T-helper 17 cell (primary cell): ENCODE measurements at regions not wholly inside any gene's neighbourhood (a gene's known extent, or its start where the extent isn't known, plus 50 kb on each side); places are given as distances from the start of the nearest gene placed in this dataset.
"Not testable (repeated sequence)": the region's sequence is repeated elsewhere in the genome, so short reads cannot be mapped to it uniquely, and the experiment has no call there.

Experiments
- ATAC-seq: fragments of 150-1000 bp; cut with Tn5 transposase; 2 replicates; pipeline ENCODE4 v1.10.0; 2021; ENCODE audit warnings: mild to moderate bottlenecking, moderate library complexity
- DNase-seq, 3 donors: peaks; one replicate each; pipeline versions ENCODE4 v3.0.0 to v3.0.0-alpha.2; 2020 to 2021
- H3K9me3 ChIP-seq: one replicate; pipeline ENCODE4 v1.7.0; 2013; ENCODE audit warnings: low read length, mild to moderate bottlenecking; ENCODE audit not compliant: control insufficient read depth, poor library complexity, severe bottlenecking
- H3K27ac Mint-ChIP-seq: one replicate; pipeline ENCODE4 v1.8.0; 2022; ENCODE audit warnings: mild to moderate bottlenecking, moderate library complexity, mixed read lengths
- H3K27me3 Mint-ChIP-seq: one replicate; pipeline ENCODE4 v1.8.0; 2022; ENCODE audit warnings: mixed read lengths
- H3K36me3 Mint-ChIP-seq: one replicate; pipeline ENCODE4 v1.8.0; 2022; ENCODE audit warnings: low read depth, mixed read lengths
- H3K4me1 Mint-ChIP-seq: one replicate; pipeline ENCODE4 v1.8.0; 2022; ENCODE audit warnings: mild to moderate bottlenecking, mixed read lengths
- H3K4me3 Mint-ChIP-seq: one replicate; pipeline ENCODE4 v1.8.0; 2022; ENCODE audit warnings: mild to moderate bottlenecking, moderate library complexity, mixed read lengths

DNA sequence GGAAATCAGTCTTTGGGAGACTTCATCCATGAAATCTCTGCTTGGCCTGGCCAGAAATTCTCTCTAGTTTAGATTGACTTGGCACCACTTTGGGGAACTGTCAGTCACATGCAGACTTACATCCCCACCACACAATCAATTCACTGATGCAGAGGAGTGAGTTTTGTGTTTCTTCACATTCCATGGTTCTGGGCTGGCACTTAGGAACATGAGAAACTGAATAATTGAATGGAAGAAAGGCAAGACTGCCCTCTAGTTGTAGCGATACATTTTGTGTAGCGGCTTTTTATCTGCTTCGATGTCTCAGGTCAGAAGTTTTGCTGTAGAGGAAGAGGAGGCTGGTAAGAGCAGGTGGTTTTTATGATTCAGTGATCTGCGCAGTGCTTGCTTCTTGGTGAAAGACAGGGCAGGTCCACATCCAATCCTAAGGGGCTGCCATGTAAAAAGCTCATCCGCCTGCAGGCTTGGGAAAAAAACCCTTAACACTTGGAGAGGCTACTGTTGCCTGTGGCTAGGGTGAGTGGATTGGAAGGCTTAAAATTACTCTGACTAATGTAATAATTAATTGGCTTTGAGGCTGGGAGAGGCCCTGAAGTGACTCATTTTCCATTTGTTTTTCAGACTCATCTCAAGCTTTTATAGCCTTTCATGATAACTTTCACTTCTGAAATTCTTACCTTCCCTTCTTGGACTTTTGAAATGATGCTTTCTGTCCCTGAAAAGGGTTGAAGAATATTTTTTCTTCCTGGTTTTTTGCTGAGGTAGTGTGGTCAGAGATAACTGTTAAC lies 75.4 kb upstream of the LPCAT1 start:
- not testable (repeated sequence) for H3K4me3 Mint-ChIP-seq, H3K9me3 ChIP-seq, H3K27ac Mint-ChIP-seq, H3K36me3 Mint-ChIP-seq, H3K27me3 Mint-ChIP-seq, ATAC-seq, DNase-seq, H3K4me1 Mint-ChIP-seq

- not testable (repeated sequence) for H3K27ac Mint-ChIP-seq, H3K4me3 Mint-ChIP-seq, H3K36me3 Mint-ChIP-seq, H3K4me1 Mint-ChIP-seq, H3K27me3 Mint-ChIP-seq, DNase-seq, H3K9me3 ChIP-seq
- peak; percentile 53 for ATAC-seq
Observed at GRCh38 chr5:1597093-1597473, 73.3 kb upstream of the LPCAT1 start.

DNA sequence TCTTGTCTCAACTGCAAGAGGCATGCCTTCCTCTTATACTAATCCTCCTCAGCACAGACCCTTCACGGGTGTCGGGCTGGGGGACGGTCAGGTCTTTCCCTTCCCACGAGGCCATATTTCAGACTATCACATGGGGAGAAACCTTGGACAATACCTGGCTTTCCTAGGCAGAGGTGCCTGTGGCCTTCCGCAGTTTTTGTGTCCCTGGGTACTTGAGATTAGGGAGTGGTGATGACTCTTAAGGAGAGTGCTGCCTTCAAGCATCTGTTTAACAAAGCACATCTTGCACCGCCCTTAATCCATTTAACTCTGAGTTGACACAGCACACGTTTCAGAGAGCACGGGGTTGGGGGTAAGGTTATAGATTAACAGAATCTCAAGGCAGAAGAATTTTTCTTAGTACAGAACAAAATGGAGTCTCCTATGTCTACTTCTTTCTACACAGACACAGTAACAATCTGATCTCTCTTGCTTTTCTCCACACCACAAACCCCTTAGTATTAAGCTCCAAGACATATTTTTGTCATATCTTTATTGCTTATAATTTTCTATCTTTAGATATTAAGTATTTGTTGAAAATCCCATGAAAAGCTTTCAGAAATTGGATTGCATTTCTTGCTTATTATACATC lies 72.8 kb upstream of the LPCAT1 start:
- not testable (repeated sequence) for H3K27ac Mint-ChIP-seq, H3K27me3 Mint-ChIP-seq, H3K9me3 ChIP-seq, DNase-seq, ATAC-seq, H3K4me3 Mint-ChIP-seq, H3K36me3 Mint-ChIP-seq, H3K4me1 Mint-ChIP-seq

DNA sequence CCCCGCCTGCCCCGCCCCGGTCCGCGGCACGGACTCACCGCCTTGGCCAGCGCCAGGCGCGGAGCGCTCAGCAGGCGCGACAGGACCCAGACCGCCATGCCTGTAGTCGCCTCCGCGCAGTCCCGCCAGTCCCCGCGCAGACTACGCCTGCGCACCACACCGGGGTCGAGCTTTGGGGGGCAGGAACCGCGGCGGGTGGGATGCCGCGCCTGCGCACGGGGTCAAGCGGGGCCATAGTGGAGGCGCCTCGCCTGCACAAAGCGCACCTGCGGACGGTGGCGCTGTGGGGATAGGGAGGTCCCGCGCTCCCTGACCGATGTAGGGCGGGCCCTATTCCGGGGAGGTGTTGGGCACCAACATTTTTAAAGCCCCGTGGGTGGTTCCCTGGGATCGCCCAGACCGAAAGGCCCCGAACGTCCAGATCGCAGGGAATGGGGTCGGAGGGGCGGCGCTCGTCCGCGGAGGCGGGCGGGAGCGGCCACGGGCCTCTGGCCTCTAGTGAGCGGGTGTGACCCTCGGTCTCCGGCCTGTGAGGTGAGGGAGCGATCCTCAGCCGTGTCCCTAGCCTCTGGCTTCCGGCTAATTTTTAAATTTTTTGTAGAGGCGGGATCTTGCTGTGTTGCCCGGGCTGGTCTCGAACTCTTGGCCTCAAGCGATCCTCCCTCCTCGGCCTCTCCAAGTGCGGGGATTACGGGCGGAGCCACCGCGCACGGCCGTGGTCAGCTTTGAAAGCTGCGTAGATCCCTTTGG lies 70.8 kb upstream of the LPCAT1 start:
- peaks cover 3% of the 10 kb centered on the region for H3K4me1 Mint-ChIP-seq
- H3K9me3 ChIP-seq, result no peaks in the 10 kb centered on the region
- H3K27ac Mint-ChIP-seq, result no peak overlapping the region
- H3K27me3 Mint-ChIP-seq, result no peaks in the 10 kb centered on the region
- peaks cover 3% of the 10 kb centered on the region for H3K36me3 Mint-ChIP-seq
- DNase-seq, result peak; percentile 22 to 36 (median 31)
- H3K4me3 Mint-ChIP-seq, result peak overlapping the region; percentile 78
- ATAC-seq, result peak; percentile 87

DNA sequence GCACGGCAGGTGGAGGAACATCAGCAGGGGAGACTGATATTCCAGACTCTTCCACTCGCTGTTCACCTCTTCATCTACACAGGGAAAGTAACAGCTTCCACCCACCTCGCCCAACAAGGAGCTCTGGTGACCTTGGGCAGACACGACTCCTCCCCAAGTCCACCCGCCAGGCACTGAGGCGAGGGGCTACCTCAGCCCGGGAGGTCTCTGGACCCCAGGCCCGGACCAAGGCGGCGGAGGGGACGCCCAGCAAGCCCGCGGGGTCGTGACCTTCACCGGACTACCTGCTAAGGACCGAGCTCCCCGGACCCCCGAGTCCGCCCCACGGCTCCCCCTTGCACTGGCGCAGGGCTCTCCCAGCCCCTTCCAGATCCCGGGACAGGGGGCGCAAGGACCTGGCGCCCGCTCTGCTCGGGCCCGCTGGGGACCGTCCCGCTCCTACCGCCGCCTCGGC lies 70.2 kb upstream of the LPCAT1 start:
- no peak overlapping the region for H3K27ac Mint-ChIP-seq
- no peak for DNase-seq

GRCh38 chr5:1588071-1588694 lies 64.4 kb upstream of the LPCAT1 start:
- not testable (repeated sequence) for H3K36me3 Mint-ChIP-seq, DNase-seq, H3K9me3 ChIP-seq, ATAC-seq, H3K4me3 Mint-ChIP-seq, H3K4me1 Mint-ChIP-seq, H3K27ac Mint-ChIP-seq, H3K27me3 Mint-ChIP-seq

More for the DNA sequence above, 70.2 kb upstream of the LPCAT1 start:
- no peaks in the 10 kb centered on the region for H3K27me3 Mint-ChIP-seq
- H3K9me3 ChIP-seq, result no peaks in the 10 kb centered on the region
- peak overlapping the region; percentile 78 for H3K4me3 Mint-ChIP-seq
- peaks cover under 1% of the 10 kb centered on the region for H3K36me3 Mint-ChIP-seq
- peaks cover 2% of the 10 kb centered on the region for H3K4me1 Mint-ChIP-seq
- no peak for ATAC-seq

DNA sequence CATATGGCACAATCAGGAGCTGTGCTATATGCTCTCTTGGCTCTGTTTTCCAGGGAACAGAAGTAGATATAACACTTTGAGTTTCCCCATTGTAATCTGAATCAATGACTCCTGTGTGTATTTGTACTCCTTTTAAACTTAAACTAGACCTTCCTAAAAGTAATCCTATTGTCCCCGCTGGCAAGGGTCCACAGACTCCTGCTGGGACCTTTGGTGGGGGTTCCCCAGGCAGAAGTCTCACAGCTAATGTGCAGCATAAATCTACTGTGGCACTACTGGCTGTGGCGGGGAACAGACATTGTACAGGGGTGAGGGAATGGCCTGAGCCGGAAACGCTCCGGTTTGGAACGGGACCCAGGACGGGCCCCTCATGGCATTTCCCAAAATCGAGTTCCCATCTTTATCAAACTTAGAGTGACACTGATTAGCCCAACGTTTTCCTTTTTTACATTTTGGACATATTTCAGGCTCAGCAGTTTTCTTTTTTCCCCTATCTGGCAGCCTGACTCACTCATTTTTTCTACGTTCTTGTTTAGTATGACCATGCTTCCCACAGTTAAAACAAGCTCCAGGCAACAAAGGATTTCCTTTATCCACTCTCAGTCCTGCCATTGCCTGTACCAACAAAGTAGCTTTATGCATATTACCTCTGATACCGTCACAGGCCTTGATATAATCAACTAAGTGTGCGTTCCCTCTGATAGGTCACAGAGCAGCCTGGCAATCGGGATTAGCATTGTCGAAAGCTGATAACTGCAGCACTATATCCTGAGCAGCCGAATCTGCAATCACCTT lies 59.5 kb upstream of the LPCAT1 start:
- H3K4me1 Mint-ChIP-seq, H3K4me3 Mint-ChIP-seq, H3K9me3 ChIP-seq, ATAC-seq, H3K27me3 Mint-ChIP-seq, H3K36me3 Mint-ChIP-seq, H3K27ac Mint-ChIP-seq, DNase-seq: not testable (repeated sequence)

- H3K27me3 Mint-ChIP-seq, H3K27ac Mint-ChIP-seq, H3K36me3 Mint-ChIP-seq, ATAC-seq, H3K4me3 Mint-ChIP-seq, DNase-seq, H3K9me3 ChIP-seq, H3K4me1 Mint-ChIP-seq: not testable (repeated sequence)
Observed at GRCh38 chr5:1579389-1579788, 55.6 kb upstream of the LPCAT1 start.

GRCh38 chr5:1576851-1577250 lies 53.1 kb upstream of the LPCAT1 start:
- H3K27ac Mint-ChIP-seq, H3K9me3 ChIP-seq, DNase-seq, H3K4me3 Mint-ChIP-seq, ATAC-seq, H3K27me3 Mint-ChIP-seq, H3K36me3 Mint-ChIP-seq, H3K4me1 Mint-ChIP-seq: not testable (repeated sequence)

- ATAC-seq, DNase-seq, H3K27ac Mint-ChIP-seq, H3K4me3 Mint-ChIP-seq, H3K27me3 Mint-ChIP-seq, H3K4me1 Mint-ChIP-seq, H3K9me3 ChIP-seq, H3K36me3 Mint-ChIP-seq: not testable (repeated sequence)
Observed at GRCh38 chr5:1575991-1576714, 52.4 kb upstream of the LPCAT1 start.

DNA sequence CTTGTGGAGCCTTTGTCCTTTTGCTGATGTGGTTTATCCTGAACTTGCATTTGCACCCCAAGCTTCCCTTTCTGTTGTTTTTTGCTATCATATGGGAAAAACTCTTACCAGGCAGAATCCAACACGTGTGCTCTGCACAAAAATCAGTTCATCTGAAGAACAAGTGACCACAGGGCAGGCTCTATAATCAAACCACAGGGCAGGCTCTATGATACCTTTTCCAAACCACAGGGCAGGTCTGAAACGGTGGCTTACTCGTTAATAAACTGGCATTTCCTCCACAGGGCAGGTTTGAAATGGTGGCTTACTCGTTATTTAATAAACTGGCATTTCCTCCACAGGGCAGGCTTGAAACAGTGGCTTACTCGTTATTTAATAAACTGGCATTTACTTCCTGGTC lies 51.7 kb upstream of the LPCAT1 start:
- H3K9me3 ChIP-seq, ATAC-seq, H3K4me3 Mint-ChIP-seq, H3K27ac Mint-ChIP-seq, H3K36me3 Mint-ChIP-seq, DNase-seq, H3K27me3 Mint-ChIP-seq, H3K4me1 Mint-ChIP-seq: not testable (repeated sequence)

DNA sequence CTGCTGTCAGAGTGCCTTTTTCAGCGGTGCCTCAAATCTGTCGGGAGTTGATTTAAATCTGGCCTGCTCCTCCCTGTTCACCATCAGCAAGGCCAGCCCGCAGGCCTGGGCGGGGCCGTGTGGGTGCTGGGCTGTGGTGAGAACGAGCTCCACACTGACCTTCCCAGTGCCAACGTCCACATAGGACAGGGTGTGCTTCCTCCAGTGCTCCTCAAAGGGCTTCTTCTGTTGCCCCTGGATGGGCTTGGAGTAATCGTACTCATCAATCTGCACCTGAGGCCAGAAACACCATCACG lies 50.2 kb upstream of the LPCAT1 start:
- H3K27me3 Mint-ChIP-seq, ATAC-seq, H3K9me3 ChIP-seq, H3K4me1 Mint-ChIP-seq, H3K4me3 Mint-ChIP-seq, H3K36me3 Mint-ChIP-seq, DNase-seq, H3K27ac Mint-ChIP-seq: not testable (repeated sequence)
